Muscle of leg (tissue), 3 donors: ENCODE measurements at regions not wholly inside any gene's neighbourhood (a gene's known extent, or its start where the extent isn't known, plus 50 kb on each side); places are given as distances from the start of the nearest gene placed in this dataset.

Experiments used
- DNase-seq: peaks from one replicate; pipeline ENCODE4 v3.0.0; 2013
- H3K27ac ChIP-seq: one replicate; pipeline ENCODE4 v1.5.1; 2013; ENCODE audit warnings: mild to moderate bottlenecking, low read length, control low read depth
- H3K27me3 ChIP-seq: one replicate; pipeline ENCODE4 v1.6.1; 2013; ENCODE audit warnings: low read length; ENCODE audit not compliant: control insufficient read depth, insufficient read depth
- H3K36me3 ChIP-seq: one replicate; pipeline ENCODE4 v1.6.1; 2013; ENCODE audit warnings: low read length; ENCODE audit not compliant: control insufficient read depth, insufficient read depth
- H3K4me1 ChIP-seq: one replicate; pipeline ENCODE4 v1.6.1; 2013; ENCODE audit warnings: low read length; ENCODE audit not compliant: control insufficient read depth, insufficient read depth
- H3K4me3 ChIP-seq: one replicate; pipeline ENCODE4 v1.5.1; 2013; ENCODE audit warnings: low read length, control low read depth
- H3K9me3 ChIP-seq: replicated peaks from 2 replicates; pipeline ENCODE4 v1.6.1; 2013; ENCODE audit warnings: low read depth, low read length; ENCODE audit not compliant: control insufficient read depth
- WGBS: methylation state at CpG from one replicate; pipeline ENCODE4 v1.1.5; 2013; ENCODE audit warnings: missing lambda C conversion rate; ENCODE audit not compliant: insufficient coverage; 5-methylcytosine and 5-hydroxymethylcytosine counted together

GRCh38 chr13:37375071-37375470 lies 223.5 kb downstream of the POSTN start:
- Histone ChIP-seq H3K27ac (no peak overlapping the region), H3K36me3 (no peaks in the 10 kb centered on the region), H3K9me3 (no peaks in the 10 kb centered on the region), H3K4me1 (no peaks in the 10 kb centered on the region), H3K27me3 (no peaks in the 10 kb centered on the region), H3K4me3 (no peak overlapping the region)
- no peak for DNase-seq
- WGBS: no CpG with 5 or more reads among the region's 1 CpG

- no peak for DNase-seq
- H3K9me3 ChIP-seq: no peaks in the 10 kb centered on the region
- no CpG with 5 or more reads among the region's 4 CpGs for WGBS
- no peaks in the 10 kb centered on the region for H3K27me3 ChIP-seq
- H3K27ac ChIP-seq: no peak overlapping the region
- H3K4me3 ChIP-seq: no peak overlapping the region
- no peaks in the 10 kb centered on the region for H3K36me3 ChIP-seq
- H3K4me1 ChIP-seq: no peaks in the 10 kb centered on the region
Measured at GRCh38 chr13:37369616-37370015, 229.0 kb downstream of the POSTN start.

- Histone ChIP-seq H3K4me1 (no peaks in the 10 kb centered on the region), H3K27ac (no peak overlapping the region), H3K27me3 (no peaks in the 10 kb centered on the region), H3K9me3 (no peaks in the 10 kb centered on the region), H3K36me3 (no peaks in the 10 kb centered on the region), H3K4me3 (no peak overlapping the region)
- WGBS: 60% methylated on average over 1 of the region's 4 CpGs
- DNase-seq: peak; percentile 74
Measured at GRCh38 chr13:37368501-37368900, 230.1 kb downstream of the POSTN start.

- peak overlapping the region; percentile 13 for H3K27ac ChIP-seq
- no peak overlapping the region for H3K4me3 ChIP-seq
- no peaks in the 10 kb centered on the region for H3K27me3 ChIP-seq
- no peaks in the 10 kb centered on the region for H3K4me1 ChIP-seq
- H3K9me3 ChIP-seq: no peaks in the 10 kb centered on the region
- no peaks in the 10 kb centered on the region for H3K36me3 ChIP-seq
- DNase-seq: peak; percentile 84
- WGBS: no CpG with 5 or more reads among the region's 5 CpGs
Measured at GRCh38 chr13:37366044-37366770, 232.4 kb downstream of the POSTN start.

GRCh38 chr13:37365496-37365895 lies 233.1 kb downstream of the POSTN start:
- no CpG with 5 or more reads among the region's 2 CpGs for WGBS
- DNase-seq: peak; percentile 64
- no peaks in the 10 kb centered on the region for H3K4me1 ChIP-seq
- H3K27me3 ChIP-seq: no peaks in the 10 kb centered on the region
- H3K9me3 ChIP-seq: no peaks in the 10 kb centered on the region
- H3K27ac ChIP-seq: no peak overlapping the region
- no peak overlapping the region for H3K4me3 ChIP-seq
- H3K36me3 ChIP-seq: no peaks in the 10 kb centered on the region

- WGBS: no CpG with 5 or more reads among the region's 2 CpGs
- H3K27me3 ChIP-seq: no peaks in the 10 kb centered on the region
- no peak overlapping the region for H3K27ac ChIP-seq
- H3K4me3 ChIP-seq: no peak overlapping the region
- no peaks in the 10 kb centered on the region for H3K36me3 ChIP-seq
- H3K4me1 ChIP-seq: no peaks in the 10 kb centered on the region
- H3K9me3 ChIP-seq: no peaks in the 10 kb centered on the region
- DNase-seq: peak; percentile 41
Measured at GRCh38 chr13:37364956-37365355, 233.6 kb downstream of the POSTN start.

GRCh38 chr13:37364007-37364406 lies 234.6 kb downstream of the POSTN start:
- Histone ChIP-seq H3K36me3 (no peaks in the 10 kb centered on the region), H3K27me3 (no peaks in the 10 kb centered on the region), H3K4me3 (no peak overlapping the region), H3K4me1 (no peaks in the 10 kb centered on the region), H3K9me3 (no peaks in the 10 kb centered on the region), H3K27ac (no peak overlapping the region)
- no CpG with 5 or more reads among the region's 1 CpG for WGBS
- no peak for DNase-seq

- H3K27me3 ChIP-seq: no peaks in the 10 kb centered on the region
- H3K4me3 ChIP-seq: no peak overlapping the region
- no peaks in the 10 kb centered on the region for H3K36me3 ChIP-seq
- no CpG with 5 or more reads among the region's 3 CpGs for WGBS
- no peak overlapping the region for H3K27ac ChIP-seq
- H3K9me3 ChIP-seq: no peaks in the 10 kb centered on the region
- H3K4me1 ChIP-seq: no peaks in the 10 kb centered on the region
- DNase-seq: no peak
Measured at GRCh38 chr13:37361608-37362007, 237.0 kb downstream of the POSTN start.

GRCh38 chr13:37360556-37360955 lies 238.0 kb downstream of the POSTN start:
- H3K27ac ChIP-seq: peak overlapping the region; percentile 53
- H3K4me1 ChIP-seq: no peaks in the 10 kb centered on the region
- no peaks in the 10 kb centered on the region for H3K27me3 ChIP-seq
- no peaks in the 10 kb centered on the region for H3K9me3 ChIP-seq
- no CpG with 5 or more reads among the region's 2 CpGs for WGBS
- DNase-seq: peak; percentile 43
- H3K36me3 ChIP-seq: no peaks in the 10 kb centered on the region
- H3K4me3 ChIP-seq: no peak overlapping the region

GRCh38 chr13:37357548-37357947 lies 241.0 kb downstream of the POSTN start:
- no peak for DNase-seq
- Histone ChIP-seq H3K36me3 (no peaks in the 10 kb centered on the region), H3K27me3 (no peaks in the 10 kb centered on the region), H3K9me3 (no peaks in the 10 kb centered on the region), H3K4me1 (no peaks in the 10 kb centered on the region), H3K27ac (no peak overlapping the region), H3K4me3 (no peak overlapping the region)
- WGBS: 83% methylated on average over 1 of the region's 1 CpG

- no peaks in the 10 kb centered on the region for H3K9me3 ChIP-seq
- no peaks in the 10 kb centered on the region for H3K36me3 ChIP-seq
- WGBS: 86% methylated on average over 1 of the region's 4 CpGs
- DNase-seq: no peak
- H3K4me1 ChIP-seq: no peaks in the 10 kb centered on the region
- H3K27ac ChIP-seq: no peak overlapping the region
- no peaks in the 10 kb centered on the region for H3K27me3 ChIP-seq
- H3K4me3 ChIP-seq: no peak overlapping the region
Measured at GRCh38 chr13:37353911-37354310, 244.7 kb downstream of the POSTN start.
